Right lobe of liver (tissue), 4 donors: ENCODE measurements at regions not wholly inside any gene's neighbourhood (a gene's known extent, or its start where the extent isn't known, plus 50 kb on each side); places are given as distances from the start of the nearest gene placed in this dataset.

Experiments used
- CTCF ChIP-seq, 4 donors: fragments of 200-600 bp in 3 of 4; fragments of 450-650 bp in 1 of 4; IDR thresholded peaks; one replicate each; pipeline versions ENCODE4 v1.5.1 to v1.8.0; 2016 to 2022; ENCODE audit warnings: antibody characterized with exemption in 4 of 4, mild to moderate bottlenecking in 2 of 4
- POLR2A ChIP-seq: fragments of 450-650 bp; IDR thresholded peaks from one replicate; pipeline ENCODE4 v1.6.1; 2017; ENCODE audit warnings: antibody characterized with exemption, mild to moderate bottlenecking
- donor health status: DM: no; HTN: no; CAD: no.
- donor health status: DM: no; HTN: no; CAD: no.
- donor health status: DM: no; HTN: yes; CAD: no.

DNA sequence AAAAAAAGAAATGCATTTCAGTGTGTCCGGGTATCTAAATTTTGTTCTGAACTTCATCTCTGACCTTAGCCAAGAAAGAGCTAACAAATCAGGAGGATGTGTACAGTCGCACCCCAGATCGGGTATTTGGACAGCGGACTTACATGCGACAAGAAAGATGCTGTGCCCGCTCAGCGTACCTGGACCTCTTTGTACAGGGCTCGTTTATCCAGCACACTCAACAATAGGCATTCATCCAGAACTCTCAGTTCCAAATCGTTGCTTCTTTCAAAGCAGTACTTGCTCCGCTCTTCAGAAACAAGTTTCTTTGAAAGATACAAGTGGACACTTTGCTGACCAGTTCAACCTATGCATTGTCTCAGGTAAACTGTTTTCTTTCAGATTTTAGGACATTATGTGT, 191.7 kb downstream of the LY86 start:
- TF ChIP-seq CTCF (IDR thresholded peaks at IDR 0.05) = no peak
- TF ChIP-seq POLR2A = no peak
